Lower leg skin (tissue), 4 donors: ENCODE measurements at regions not wholly inside any gene's neighbourhood (a gene's known extent, or its start where the extent isn't known, plus 50 kb on each side); places are given as distances from the start of the nearest gene placed in this dataset.

Experiments
- DNase-seq, 2 donors: peaks; one replicate each; pipeline ENCODE4 v3.0.0-alpha.2; 2019; ENCODE audit warnings: low spot score in 2 of 2
- H3K4me3 ChIP-seq: fragments of 200-600 bp; sonication (generic); 2 replicates; pipeline ENCODE4 v1.5.1; 2017; ENCODE audit warnings: mild to moderate bottlenecking, low read depth; ENCODE audit not compliant: poor library complexity, severe bottlenecking
- CTCF ChIP-seq, 3 donors: fragments of 450-650 bp; IDR thresholded peaks; one replicate each; pipeline ENCODE4 v1.5.1; 2016; ENCODE audit warnings: antibody characterized with exemption in 3 of 3, mild to moderate bottlenecking in 3 of 3, moderate library complexity in 2 of 3
- POLR2A ChIP-seq, 2 donors: fragments of 450-650 bp; IDR thresholded peaks; one replicate each; pipeline ENCODE4 v1.6.1; 2016 to 2017; ENCODE audit warnings: antibody characterized with exemption in 2 of 2, mild to moderate bottlenecking in 1 of 2, moderate library complexity in 1 of 2
- WGBS, 2 donors: methylation state at CpG; one replicate each; pipeline ENCODE4 v1.1.5; 2018; 5-methylcytosine and 5-hydroxymethylcytosine counted together
- intact Hi-C: fragments of 100-400 bp; cut with DNase I; formaldehyde crosslinking; loops from one replicate; pipeline ENCODE4 v1.15.0; 2023; ENCODE audit warnings: low total_unique reads

GRCh38 chr4:135238940-135239339 lies 1037.4 kb upstream of the PABPC4L start:
- H3K4me3 ChIP-seq: no peak overlapping the region
- intact Hi-C loops: no loop called here
- no peak for DNase-seq
- TF ChIP-seq CTCF (IDR thresholded peaks at IDR 0.05) (no peak), POLR2A (IDR thresholded peaks at IDR 0.05) (no peak)
- 39 to 45% methylated on average over 3 of the region's 3 CpGs for WGBS, 2 donors

- intact Hi-C loops: no loop called here
- H3K4me3 ChIP-seq: no peak overlapping the region
- WGBS, 2 donors: 70 to 83% methylated on average over 1 of the region's 1 CpG
- TF ChIP-seq POLR2A (IDR thresholded peaks at IDR 0.05) (no peak), CTCF (IDR thresholded peaks at IDR 0.05) (no peak)
- DNase-seq: no peak
These were observed 1034.5 kb upstream of the PABPC4L start for GRCh38 chr4:135236048-135236447.

GRCh38 chr4:135227842-135228241 lies 1026.3 kb upstream of the PABPC4L start:
- intact Hi-C loops: no loop called here
- TF ChIP-seq CTCF (IDR thresholded peaks at IDR 0.05) (no peak), POLR2A (IDR thresholded peaks at IDR 0.05) (no peak)
- WGBS, 2 donors: 59 to 85% methylated on average over 1 of the region's 1 CpG
- no peak overlapping the region for H3K4me3 ChIP-seq
- DNase-seq: no peak

GRCh38 chr4:135225551-135225950 lies 1024.0 kb upstream of the PABPC4L start:
- no peak for DNase-seq
- no peak for TF ChIP-seq POLR2A (IDR thresholded peaks at IDR 0.05)
- TF ChIP-seq CTCF (IDR thresholded peaks at IDR 0.05): no peak
- no peak overlapping the region for H3K4me3 ChIP-seq
- WGBS, 2 donors: 66 to 75% methylated on average over 3 of the region's 3 CpGs
- intact Hi-C loops: no loop called here

- intact Hi-C loops: no loop called here
- no peak for TF ChIP-seq POLR2A (IDR thresholded peaks at IDR 0.05)
- no peak for TF ChIP-seq CTCF (IDR thresholded peaks at IDR 0.05)
- 68 to 78% methylated on average over 5 of the region's 5 CpGs for WGBS, 2 donors
- DNase-seq: no peak
- H3K4me3 ChIP-seq: no peak overlapping the region
These were observed 1008.8 kb upstream of the PABPC4L start for GRCh38 chr4:135210341-135210740.

GRCh38 chr4:135207531-135207930 lies 1005.9 kb upstream of the PABPC4L start:
- intact Hi-C loops: no loop called here
- no peak for DNase-seq
- TF ChIP-seq CTCF (IDR thresholded peaks at IDR 0.05) (no peak), POLR2A (IDR thresholded peaks at IDR 0.05) (no peak)
- H3K4me3 ChIP-seq: no peak overlapping the region
